ENCODE measurements at regions not wholly inside any gene's neighbourhood (a gene's known extent, or its start where the extent isn't known, plus 50 kb on each side); places are given as distances from the start of the nearest gene placed in this dataset.

GRCh38 chr9:111096051-111096450 lies 57.8 kb upstream of the LPAR1 start:
- no peak for TF ChIP-seq POLR2A (IDR thresholded peaks at IDR 0.05)
- TF ChIP-seq CTCF (IDR thresholded peaks at IDR 0.05) = no peak
